HL-60 (cell line): ENCODE measurements at regions not wholly inside any gene's neighbourhood (a gene's known extent, or its start where the extent isn't known, plus 50 kb on each side); places are given as distances from the start of the nearest gene placed in this dataset.

Experiments
- DNase-seq, 2 experiments: peaks; one replicate each; pipeline ENCODE4 v3.0.0-alpha.2; 2010 to 2020; ENCODE audit warnings: low read depth in 1 of 2, low spot score in 1 of 2
- H3K27ac ChIP-seq: fragments of 250-450 bp; sonication (Bioruptor Pico); replicated peaks from 2 replicates; pipeline ENCODE4 v1.5.1; 2020; ENCODE audit warnings: mild to moderate bottlenecking, moderate library complexity
- H3K27me3 ChIP-seq: fragments of 250-450 bp; sonication (Bioruptor Pico); 2 replicates; pipeline ENCODE4 v1.5.1; 2021; ENCODE audit warnings: mild to moderate bottlenecking, moderate library complexity; ENCODE audit not compliant: insufficient read depth, poor library complexity, severe bottlenecking
- H3K4me3 ChIP-seq: replicated peaks from 2 replicates; pipeline ENCODE4 v1.5.1; 2011; ENCODE audit warnings: mild to moderate bottlenecking, control low read depth, low read length; ENCODE audit not compliant: insufficient read depth
- CTCF ChIP-seq: IDR thresholded peaks from one replicate; pipeline ENCODE4 v1.5.1; 2011; ENCODE audit warnings: low read length, control low read depth, inconsistent platforms; ENCODE audit not compliant: insufficient read depth
- GABPA ChIP-seq: IDR thresholded peaks from 2 replicates; pipeline ENCODE4 v1.6.1; 2012; ENCODE audit warnings: low read depth
- POLR2AphosphoS5 ChIP-seq: IDR thresholded peaks from 2 replicates; pipeline ENCODE4 v1.6.1; 2012; ENCODE audit warnings: low read depth
- SPI1 ChIP-seq: IDR thresholded peaks from 2 replicates; pipeline ENCODE4 v1.6.1; 2012; ENCODE audit warnings: low read depth, mild to moderate bottlenecking, borderline replicate concordance
- TF ChIP-seq, protein P1 (sequence below): IDR thresholded peaks from 2 replicates; pipeline ENCODE4 v1.6.1; 2012; ENCODE audit warnings: low read depth; ENCODE audit not compliant: insufficient replicate concordance

DNA sequence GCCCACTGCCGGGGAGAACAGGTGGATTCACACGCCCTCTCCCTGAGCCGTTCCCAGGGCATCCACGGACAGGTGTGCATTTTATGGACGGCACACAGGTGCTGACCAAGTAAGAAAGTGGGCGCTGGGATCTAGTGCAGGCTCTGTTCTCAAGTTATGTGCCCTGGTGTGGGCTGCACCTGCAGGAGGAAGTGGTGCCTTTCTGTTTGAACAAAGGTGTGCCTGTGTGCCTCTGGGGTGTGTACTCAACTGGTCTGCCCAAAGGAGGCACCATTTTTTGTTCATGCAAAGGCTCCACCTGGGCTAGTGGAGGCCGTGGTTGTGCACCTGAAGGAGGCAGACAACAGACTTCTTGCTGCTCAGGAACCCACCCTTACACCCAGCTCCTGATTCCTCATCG, 88.2 kb upstream of the HK2 start:
- Histone ChIP-seq H3K4me3 (no peak overlapping the region), H3K27ac (no peak overlapping the region), H3K27me3 (no peaks in the 10 kb centered on the region)
- TF ChIP-seq POLR2AphosphoS5 (no peak), CTCF (no peak), SPI1 (no peak), GABPA (no peak)
- TF ChIP-seq, protein P1, sequence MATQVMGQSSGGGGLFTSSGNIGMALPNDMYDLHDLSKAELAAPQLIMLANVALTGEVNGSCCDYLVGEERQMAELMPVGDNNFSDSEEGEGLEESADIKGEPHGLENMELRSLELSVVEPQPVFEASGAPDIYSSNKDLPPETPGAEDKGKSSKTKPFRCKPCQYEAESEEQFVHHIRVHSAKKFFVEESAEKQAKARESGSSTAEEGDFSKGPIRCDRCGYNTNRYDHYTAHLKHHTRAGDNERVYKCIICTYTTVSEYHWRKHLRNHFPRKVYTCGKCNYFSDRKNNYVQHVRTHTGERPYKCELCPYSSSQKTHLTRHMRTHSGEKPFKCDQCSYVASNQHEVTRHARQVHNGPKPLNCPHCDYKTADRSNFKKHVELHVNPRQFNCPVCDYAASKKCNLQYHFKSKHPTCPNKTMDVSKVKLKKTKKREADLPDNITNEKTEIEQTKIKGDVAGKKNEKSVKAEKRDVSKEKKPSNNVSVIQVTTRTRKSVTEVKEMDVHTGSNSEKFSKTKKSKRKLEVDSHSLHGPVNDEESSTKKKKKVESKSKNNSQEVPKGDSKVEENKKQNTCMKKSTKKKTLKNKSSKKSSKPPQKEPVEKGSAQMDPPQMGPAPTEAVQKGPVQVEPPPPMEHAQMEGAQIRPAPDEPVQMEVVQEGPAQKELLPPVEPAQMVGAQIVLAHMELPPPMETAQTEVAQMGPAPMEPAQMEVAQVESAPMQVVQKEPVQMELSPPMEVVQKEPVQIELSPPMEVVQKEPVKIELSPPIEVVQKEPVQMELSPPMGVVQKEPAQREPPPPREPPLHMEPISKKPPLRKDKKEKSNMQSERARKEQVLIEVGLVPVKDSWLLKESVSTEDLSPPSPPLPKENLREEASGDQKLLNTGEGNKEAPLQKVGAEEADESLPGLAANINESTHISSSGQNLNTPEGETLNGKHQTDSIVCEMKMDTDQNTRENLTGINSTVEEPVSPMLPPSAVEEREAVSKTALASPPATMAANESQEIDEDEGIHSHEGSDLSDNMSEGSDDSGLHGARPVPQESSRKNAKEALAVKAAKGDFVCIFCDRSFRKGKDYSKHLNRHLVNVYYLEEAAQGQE = no peak
- DNase-seq = no peak

DNA sequence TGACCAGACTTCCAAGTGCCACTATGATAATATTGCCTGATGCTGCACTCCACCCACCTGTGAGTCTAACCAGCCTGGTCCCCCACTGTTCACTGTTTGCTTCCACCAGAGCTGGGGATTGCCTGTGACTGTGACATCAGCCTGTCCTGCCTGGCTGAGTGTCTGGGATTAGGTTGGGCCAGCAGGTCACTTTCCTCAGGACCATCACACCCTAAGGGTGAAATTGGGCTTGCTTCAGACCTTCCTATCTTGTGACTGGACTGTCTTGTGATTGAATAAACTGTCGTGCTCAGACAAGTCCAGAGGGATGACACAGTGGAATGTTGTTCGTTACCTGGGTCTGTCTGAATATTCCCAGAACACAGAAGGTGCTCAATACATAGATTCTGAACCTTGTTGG, 87.4 kb upstream of the HK2 start:
- H3K27me3 ChIP-seq = no peaks in the 10 kb centered on the region
- no peak for DNase-seq
- no peak overlapping the region for H3K27ac ChIP-seq
- H3K4me3 ChIP-seq = no peak overlapping the region
- TF ChIP-seq, protein P1 = no peak
- TF ChIP-seq CTCF (no peak), GABPA (no peak), POLR2AphosphoS5 (no peak), SPI1 (no peak)

DNA sequence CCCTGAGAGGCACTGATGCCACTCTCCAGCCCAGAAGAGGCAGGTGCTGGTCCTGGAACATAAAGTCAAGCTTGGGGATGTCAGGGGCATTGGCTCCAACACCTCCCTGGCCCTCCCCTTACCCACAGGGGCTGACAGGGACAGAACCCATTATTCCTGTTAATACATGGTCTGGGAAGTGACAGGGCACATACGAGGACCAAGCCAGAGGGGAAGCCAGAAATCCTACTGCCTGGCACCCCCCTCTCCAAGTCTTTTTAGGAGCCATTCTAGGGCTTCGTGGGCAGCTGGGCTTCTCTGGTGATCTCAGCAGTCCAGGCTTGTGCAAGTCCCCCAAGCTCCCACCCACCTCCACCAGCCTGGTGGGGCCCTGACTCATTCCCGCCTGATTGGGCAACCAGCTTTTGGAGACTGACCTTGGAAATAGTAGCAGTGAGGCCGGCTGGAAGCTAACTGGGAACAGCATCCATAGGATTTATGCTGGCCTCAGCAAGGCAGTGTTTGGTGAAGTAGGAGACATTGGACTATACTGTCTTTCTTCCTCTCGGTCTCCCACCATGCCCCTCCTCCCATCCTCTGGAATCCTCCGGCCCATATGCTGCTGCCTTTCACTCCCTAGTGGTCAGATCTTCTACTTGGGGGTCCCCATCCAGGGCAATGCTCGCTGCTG, 86.4 kb upstream of the HK2 start:
- DNase-seq = no peak
- H3K4me3 ChIP-seq = no peak overlapping the region
- no peak overlapping the region for H3K27ac ChIP-seq
- TF ChIP-seq, protein P1 = no peak
- TF ChIP-seq POLR2AphosphoS5 (no peak), SPI1 (no peak), GABPA (no peak), CTCF (no peak)
- no peaks in the 10 kb centered on the region for H3K27me3 ChIP-seq
